Naive thymus-derived CD4-positive, alpha-beta T cell (primary cell): ENCODE measurements at regions not wholly inside any gene's neighbourhood (a gene's known extent, or its start where the extent isn't known, plus 50 kb on each side); places are given as distances from the start of the nearest gene placed in this dataset.
"Not testable (repeated sequence)": the region's sequence is repeated elsewhere in the genome, so short reads cannot be mapped to it uniquely, and the experiment has no call there.

ENCODE experiments used
- ATAC-seq: fragments of 150-1000 bp; cut with Tn5 transposase; 2 replicates; pipeline ENCODE4 v1.10.0; 2021; ENCODE audit warnings: mild to moderate bottlenecking, moderate library complexity
- CTCF ChIA-PET: fragments of 350-600 bp; sonication (Branson Sonifier 250); formaldehyde crosslinking; loops from one replicate; lab custom pipeline; 2021; ENCODE audit warnings: antibody characterized with exemption; lab: Charles Lee
- POLR2A ChIA-PET: fragments of 350-600 bp; sonication (Branson Sonifier 250); formaldehyde crosslinking; loops from one replicate; lab custom pipeline; 2021; ENCODE audit warnings: antibody characterized with exemption, inconsistent platforms; lab: Charles Lee
- DNase-seq, 9 donors: peaks; one replicate each; pipeline versions ENCODE4 v3.0.0 to v3.0.0-alpha.2; 2020 to 2022; ENCODE audit warnings: mixed read lengths in 1 of 9
- H3K27ac ChIP-seq: one replicate; pipeline ENCODE4 v1.7.0; 2013; ENCODE audit warnings: mild to moderate bottlenecking, low read depth, low read length, moderate library complexity
- H3K27me3 ChIP-seq, 2 donors: one replicate each; pipeline ENCODE4 v1.7.0; 2013; ENCODE audit warnings: low read length in 2 of 2, mild to moderate bottlenecking in 2 of 2, moderate library complexity in 2 of 2; ENCODE audit not compliant: control insufficient read depth in 2 of 2, insufficient read depth in 2 of 2
- H3K36me3 ChIP-seq, 3 experiments: 1 replicate in 2 of 3; 2 replicates in 1 of 3; pipeline ENCODE4 v1.7.0; 2013; ENCODE audit warnings: low read length in 3 of 3, mild to moderate bottlenecking in 3 of 3, moderate library complexity in 1 of 3; ENCODE audit not compliant: insufficient read depth in 3 of 3, control insufficient read depth in 2 of 3
- H3K4me1 ChIP-seq, 2 donors: one replicate each; pipeline ENCODE4 v1.7.0; 2013; ENCODE audit warnings: low read length in 2 of 2, mild to moderate bottlenecking in 2 of 2, moderate library complexity in 1 of 2; ENCODE audit not compliant: control insufficient read depth in 2 of 2, insufficient read depth in 2 of 2
- H3K4me3 ChIP-seq: 2 replicates; pipeline ENCODE4 v1.7.0; 2013; ENCODE audit warnings: mild to moderate bottlenecking, low read length
- H3K9me3 ChIP-seq, 3 experiments: 1 replicate in 2 of 3; 2 replicates in 1 of 3; pipeline ENCODE4 v1.7.0; 2013; ENCODE audit warnings: low read length in 3 of 3; ENCODE audit not compliant: control insufficient read depth in 2 of 3
- H3K27ac Mint-ChIP-seq, 9 donors: one replicate each; pipeline ENCODE4 v1.8.0; 2020 to 2022; ENCODE audit warnings: mixed read lengths in 9 of 9, mild to moderate bottlenecking in 8 of 9, moderate library complexity in 5 of 9, inconsistent platforms in 2 of 9
- H3K27me3 Mint-ChIP-seq, 5 donors: one replicate each; pipeline ENCODE4 v1.8.0; 2021 to 2022; ENCODE audit warnings: mixed read lengths in 5 of 5, mild to moderate bottlenecking in 1 of 5
- H3K36me3 Mint-ChIP-seq, 5 donors: one replicate each; pipeline ENCODE4 v1.8.0; 2020 to 2022; ENCODE audit warnings: mixed read lengths in 5 of 5, mild to moderate bottlenecking in 3 of 5, inconsistent platforms in 1 of 5
- H3K4me1 Mint-ChIP-seq, 7 donors: one replicate each; pipeline ENCODE4 v1.8.0; 2020 to 2022; ENCODE audit warnings: mixed read lengths in 7 of 7, mild to moderate bottlenecking in 3 of 7, inconsistent platforms in 1 of 7
- H3K4me3 Mint-ChIP-seq, 10 donors: one replicate each; pipeline ENCODE4 v1.8.0; 2020 to 2022; ENCODE audit warnings: mild to moderate bottlenecking in 10 of 10, mixed read lengths in 10 of 10, moderate library complexity in 6 of 10, inconsistent platforms in 2 of 10
- H3K9me3 Mint-ChIP-seq, 11 donors: one replicate each; pipeline ENCODE4 v1.8.0; 2020 to 2022; ENCODE audit warnings: mixed read lengths in 11 of 11, mild to moderate bottlenecking in 4 of 11, inconsistent platforms in 1 of 11, moderate library complexity in 1 of 11
- intact Hi-C, 2 donors: fragments of 100-400 bp; cut with micrococcal nuclease; formaldehyde crosslinking; loops; one replicate each; pipeline ENCODE4 v1.15.1; 2023

DNA sequence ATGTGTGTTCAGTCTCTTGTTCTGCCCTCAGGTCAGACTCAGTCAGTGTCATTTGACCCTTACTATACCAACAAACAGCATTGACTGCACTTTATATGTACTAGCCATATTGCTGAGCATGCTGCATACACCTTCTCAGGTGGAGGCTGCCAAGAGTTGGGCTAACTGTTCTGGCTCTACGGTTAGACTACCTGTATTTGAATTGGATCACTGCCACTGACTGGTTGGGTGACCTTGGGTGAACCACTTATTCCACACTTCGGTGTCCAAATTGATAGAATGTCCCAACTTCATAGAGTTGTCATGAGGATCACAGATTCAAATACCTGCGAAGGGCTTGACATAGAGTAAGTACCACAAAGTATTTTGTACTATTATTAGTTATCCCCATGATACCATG is 91.2 kb upstream of the GPR50 start:
- no peaks in the 10 kb centered on the region for H3K36me3 ChIP-seq
- peaks cover 5 to 25% (median 21%) of the 10 kb centered on the region in 5 donors for H3K27me3 Mint-ChIP-seq
- intact Hi-C loops = loop anchor here in 1 of 2 donors (10.0 kb wide), 1 partner anchor 190 kb away; the partner anchor contains the start of gene CD99L2
- H3K4me1 Mint-ChIP-seq = peaks cover 0 to 7% (median 0%) of the 10 kb centered on the region in 7 donors
- H3K9me3 Mint-ChIP-seq = no peaks in the 10 kb centered on the region
- ATAC-seq = no peak
- no peak overlapping the region for H3K27ac Mint-ChIP-seq
- ChIA-PET POLR2A (no interaction called here), CTCF (interaction anchor here (1.6 kb wide), 1 partner anchor 313 kb away, joined by 5 read pairs; no protein-coding TSS in a partner anchor)
- DNase-seq = no peak
- H3K4me3 ChIP-seq = no peak overlapping the region
- H3K27me3 ChIP-seq = no peaks in the 10 kb centered on the region
- H3K9me3 ChIP-seq = no peaks in the 10 kb centered on the region
- no peak overlapping the region for H3K27ac ChIP-seq
- no peaks in the 10 kb centered on the region for H3K4me1 ChIP-seq
- H3K36me3 Mint-ChIP-seq = no peaks in the 10 kb centered on the region
- H3K4me3 Mint-ChIP-seq = no peak overlapping the region

DNA sequence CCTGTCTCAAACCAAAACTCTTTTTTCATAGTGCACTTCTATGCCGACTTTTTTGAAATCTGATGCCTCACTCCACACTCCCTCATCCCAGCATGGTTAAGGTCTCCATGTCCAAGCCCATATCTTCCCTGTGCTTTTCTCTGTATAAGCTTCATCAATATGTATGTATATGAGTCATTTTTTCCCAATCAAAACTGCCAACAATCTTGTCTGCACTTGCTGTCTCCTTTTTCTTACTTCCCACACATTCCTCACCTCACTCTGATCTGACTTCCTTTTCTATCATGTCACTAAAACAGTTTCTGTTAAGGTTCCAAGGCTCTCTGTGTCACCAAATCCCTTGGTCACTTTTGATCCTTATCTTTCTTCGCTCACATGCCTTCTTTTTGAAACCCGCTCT is 88.2 kb upstream of the GPR50 start:
- Histone ChIP-seq H3K27me3 (no peaks in the 10 kb centered on the region), H3K9me3 (no peaks in the 10 kb centered on the region), H3K27ac (no peak overlapping the region), H3K4me1 (no peaks in the 10 kb centered on the region), H3K36me3 (no peaks in the 10 kb centered on the region), H3K4me3 (no peak overlapping the region)
- peaks cover 0 to 21% (median 17%) of the 10 kb centered on the region in 5 donors for H3K27me3 Mint-ChIP-seq
- CTCF ChIA-PET = interaction anchor here (0.7 kb wide), 1 partner anchor 828 kb away, joined by 3 read pairs; no protein-coding TSS in a partner anchor
- intact Hi-C loops = loop anchor here in 1 of 2 donors (10.0 kb wide), 1 partner anchor 193 kb away; the partner anchor contains the start of gene CD99L2
- H3K4me3 Mint-ChIP-seq = no peak overlapping the region
- ATAC-seq (no peak), DNase-seq (no peak)
- no peaks in the 10 kb centered on the region for H3K36me3 Mint-ChIP-seq
- H3K4me1 Mint-ChIP-seq = no peaks in the 10 kb centered on the region
- POLR2A ChIA-PET = interaction anchor here (0.5 kb wide), 1 partner anchor 40 kb away, joined by 6 read pairs; no protein-coding TSS in a partner anchor
- H3K9me3 Mint-ChIP-seq = no peaks in the 10 kb centered on the region
- no peak overlapping the region for H3K27ac Mint-ChIP-seq

DNA sequence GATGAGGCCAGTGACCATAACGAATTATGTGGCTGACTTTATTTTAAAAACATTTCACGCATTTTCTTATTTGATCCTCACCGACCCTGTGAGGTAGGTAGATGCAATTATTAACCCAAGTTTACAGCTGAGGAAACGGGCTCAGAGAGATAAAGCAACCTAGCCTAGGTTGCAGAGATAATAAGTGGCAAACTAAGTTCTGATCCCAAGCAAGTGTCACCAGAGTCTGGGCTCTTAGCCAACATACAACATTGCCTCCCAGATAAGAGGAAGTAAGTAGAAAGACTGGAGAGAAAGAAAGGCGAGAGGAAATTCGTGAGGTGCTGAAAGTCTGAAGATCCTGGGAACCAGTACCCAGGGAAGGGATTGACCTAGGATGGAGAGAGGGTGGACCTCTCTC is 77.4 kb upstream of the GPR50 start:
- peaks cover 0 to 15% (median 6%) of the 10 kb centered on the region in 5 donors for H3K27me3 Mint-ChIP-seq
- no peaks in the 10 kb centered on the region for H3K4me1 ChIP-seq
- H3K9me3 ChIP-seq = no peaks in the 10 kb centered on the region
- DNase-seq (no peak), ATAC-seq (no peak)
- H3K27me3 ChIP-seq = no peaks in the 10 kb centered on the region
- H3K27ac ChIP-seq = no peak overlapping the region
- H3K4me1 Mint-ChIP-seq = peaks cover 0 to 6% (median 0%) of the 10 kb centered on the region in 7 donors
- no peaks in the 10 kb centered on the region for H3K36me3 ChIP-seq
- POLR2A ChIA-PET = no interaction called here
- no peak overlapping the region for H3K4me3 Mint-ChIP-seq
- no peak overlapping the region for H3K4me3 ChIP-seq
- no peak overlapping the region for H3K27ac Mint-ChIP-seq
- H3K36me3 Mint-ChIP-seq = no peaks in the 10 kb centered on the region
- CTCF ChIA-PET = no interaction called here
- peaks cover 0 to under 1% (median 0%) of the 10 kb centered on the region in 11 donors for H3K9me3 Mint-ChIP-seq
- intact Hi-C loops = no loop called here

DNA sequence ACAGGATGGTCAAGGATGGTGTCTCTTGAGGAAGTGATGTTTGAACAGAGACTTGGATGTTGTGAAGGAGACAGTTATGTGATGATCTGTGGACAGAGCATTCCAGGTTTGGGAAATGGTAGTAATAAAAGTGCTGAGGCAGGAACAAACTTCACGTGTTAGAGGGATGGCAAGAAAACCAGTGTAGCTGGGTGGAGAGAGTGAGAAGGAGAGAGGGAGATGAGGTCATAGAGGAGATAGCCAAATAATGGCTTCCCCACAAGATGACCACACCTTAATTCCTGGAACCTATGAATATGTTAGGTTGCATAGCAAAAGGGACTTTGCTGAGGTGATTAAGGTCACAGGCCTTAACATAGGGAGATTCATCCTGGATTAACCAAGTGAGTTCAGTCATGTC is 75.6 kb upstream of the GPR50 start:
- H3K4me3 ChIP-seq = no peak overlapping the region
- H3K9me3 Mint-ChIP-seq = peaks cover 0 to 2% (median 0%) of the 10 kb centered on the region in 11 donors
- H3K27me3 Mint-ChIP-seq = peaks cover 0 to 13% (median 6%) of the 10 kb centered on the region in 5 donors
- no peak overlapping the region for H3K27ac ChIP-seq
- no peaks in the 10 kb centered on the region for H3K4me1 ChIP-seq
- intact Hi-C loops = no loop called here
- no peak overlapping the region for H3K27ac Mint-ChIP-seq
- H3K27me3 ChIP-seq = no peaks in the 10 kb centered on the region
- no peaks in the 10 kb centered on the region for H3K9me3 ChIP-seq
- ChIA-PET CTCF (no interaction called here), POLR2A (no interaction called here)
- H3K4me1 Mint-ChIP-seq = peaks cover 0 to 6% (median 0%) of the 10 kb centered on the region in 7 donors
- H3K36me3 Mint-ChIP-seq = no peaks in the 10 kb centered on the region
- H3K4me3 Mint-ChIP-seq = no peak overlapping the region
- no peak for ATAC-seq
- DNase-seq = no peak
- no peaks in the 10 kb centered on the region for H3K36me3 ChIP-seq

DNA sequence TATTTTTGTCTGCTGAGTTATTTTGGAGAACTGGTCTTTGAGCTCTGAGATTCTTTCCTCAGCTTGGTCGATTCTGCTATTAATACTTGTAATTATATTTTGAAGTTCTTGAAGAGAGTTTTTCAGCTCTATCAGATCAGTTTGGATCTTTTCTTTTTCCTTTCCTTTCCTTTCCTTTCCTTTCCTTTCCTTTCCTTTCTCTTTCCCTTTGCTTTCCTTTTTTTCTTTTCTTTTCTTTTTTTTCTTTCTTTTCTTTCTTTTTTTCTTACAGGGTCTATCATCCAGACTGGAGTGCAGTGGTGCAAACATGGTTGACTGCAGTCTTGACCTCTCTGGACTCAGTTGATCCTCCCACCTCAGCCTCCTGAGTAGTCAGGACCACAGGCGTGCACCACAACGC is 63.2 kb upstream of the GPR50 start:
- H3K27ac Mint-ChIP-seq, H3K4me1 ChIP-seq, H3K9me3 Mint-ChIP-seq, H3K27ac ChIP-seq, H3K36me3 ChIP-seq, POLR2A ChIA-PET, H3K36me3 Mint-ChIP-seq, H3K4me1 Mint-ChIP-seq, H3K9me3 ChIP-seq, H3K27me3 ChIP-seq, CTCF ChIA-PET, DNase-seq, ATAC-seq, intact Hi-C loops, H3K4me3 Mint-ChIP-seq, H3K4me3 ChIP-seq: not testable (repeated sequence)
- peaks cover 6 to 55% (median 19%) of the 10 kb centered on the region in 5 donors for H3K27me3 Mint-ChIP-seq
